Calu3 (cell line): ENCODE measurements at regions not wholly inside any gene's neighbourhood (a gene's known extent, or its start where the extent isn't known, plus 50 kb on each side); places are given as distances from the start of the nearest gene placed in this dataset.
"Not testable (repeated sequence)": the region's sequence is repeated elsewhere in the genome, so short reads cannot be mapped to it uniquely, and the experiment has no call there.

Source experiments
- BruUV-seq: library from RNA; stranded (reverse); fragments of 400-500 nt; replicated peaks from 2 replicates; lab custom pipeline; 2021; lab: Mats Ljungman, UMichigan
- CTCF ChIA-PET: fragments of 300-600 bp; sonication (Branson Sonifier 250); formaldehyde crosslinking; loops from one replicate; lab custom pipeline; 2022; ENCODE audit warnings: antibody characterized with exemption; lab: Charles Lee
- DNase-seq: peaks from one replicate; pipeline ENCODE4 v3.0.0; 2022
- H3K27ac Mint-ChIP-seq: one replicate; pipeline ENCODE4 v1.8.0; 2022; ENCODE audit warnings: mixed read lengths; ENCODE audit not compliant: unreplicated experiment
- H3K27me3 Mint-ChIP-seq: one replicate; pipeline ENCODE4 v1.8.0; 2022; ENCODE audit warnings: mixed read lengths; ENCODE audit not compliant: unreplicated experiment
- H3K36me3 Mint-ChIP-seq: one replicate; pipeline ENCODE4 v1.8.0; 2022; ENCODE audit warnings: mild to moderate bottlenecking, moderate library complexity, mixed read lengths; ENCODE audit not compliant: insufficient read depth, unreplicated experiment
- H3K4me1 Mint-ChIP-seq: one replicate; pipeline ENCODE4 v1.8.0; 2022; ENCODE audit warnings: mild to moderate bottlenecking, low read depth, mixed read lengths; ENCODE audit not compliant: unreplicated experiment
- H3K4me3 Mint-ChIP-seq: one replicate; pipeline ENCODE4 v1.8.0; 2022; ENCODE audit warnings: mild to moderate bottlenecking, low read depth, moderate library complexity, mixed read lengths; ENCODE audit not compliant: unreplicated experiment
- H3K9me3 Mint-ChIP-seq: one replicate; pipeline ENCODE4 v1.8.0; 2022; ENCODE audit warnings: low read depth, mixed read lengths; ENCODE audit not compliant: unreplicated experiment
- intact Hi-C: fragments of 100-400 bp; cut with micrococcal nuclease; formaldehyde crosslinking; loops from one replicate; pipeline ENCODE4 v1.10.0; 2022; ENCODE audit not compliant: unreplicated experiment
- TF ChIP-seq, protein P1 (sequence below): fragments of 200-600 bp; IDR thresholded peaks from one replicate; pipeline ENCODE4 v1.8.0; 2022; ENCODE audit warnings: antibody characterized with exemption; ENCODE audit not compliant: unreplicated experiment

GRCh38 chr18:3347286-3347803 lies 85.4 kb downstream of the MYL12B start:
- CTCF ChIA-PET = no interaction called here
- Mint-ChIP-seq H3K36me3 (no peaks in the 10 kb centered on the region), H3K4me3 (no peak overlapping the region), H3K4me1 (no peaks in the 10 kb centered on the region), H3K9me3 (no peaks in the 10 kb centered on the region), H3K27ac (no peak overlapping the region), H3K27me3 (no peaks in the 10 kb centered on the region)
- BruUV-seq = no TSS peak
- no peak for DNase-seq
- intact Hi-C loops = no loop called here
- TF ChIP-seq, protein P1, sequence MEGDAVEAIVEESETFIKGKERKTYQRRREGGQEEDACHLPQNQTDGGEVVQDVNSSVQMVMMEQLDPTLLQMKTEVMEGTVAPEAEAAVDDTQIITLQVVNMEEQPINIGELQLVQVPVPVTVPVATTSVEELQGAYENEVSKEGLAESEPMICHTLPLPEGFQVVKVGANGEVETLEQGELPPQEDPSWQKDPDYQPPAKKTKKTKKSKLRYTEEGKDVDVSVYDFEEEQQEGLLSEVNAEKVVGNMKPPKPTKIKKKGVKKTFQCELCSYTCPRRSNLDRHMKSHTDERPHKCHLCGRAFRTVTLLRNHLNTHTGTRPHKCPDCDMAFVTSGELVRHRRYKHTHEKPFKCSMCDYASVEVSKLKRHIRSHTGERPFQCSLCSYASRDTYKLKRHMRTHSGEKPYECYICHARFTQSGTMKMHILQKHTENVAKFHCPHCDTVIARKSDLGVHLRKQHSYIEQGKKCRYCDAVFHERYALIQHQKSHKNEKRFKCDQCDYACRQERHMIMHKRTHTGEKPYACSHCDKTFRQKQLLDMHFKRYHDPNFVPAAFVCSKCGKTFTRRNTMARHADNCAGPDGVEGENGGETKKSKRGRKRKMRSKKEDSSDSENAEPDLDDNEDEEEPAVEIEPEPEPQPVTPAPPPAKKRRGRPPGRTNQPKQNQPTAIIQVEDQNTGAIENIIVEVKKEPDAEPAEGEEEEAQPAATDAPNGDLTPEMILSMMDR = no peak

DNA sequence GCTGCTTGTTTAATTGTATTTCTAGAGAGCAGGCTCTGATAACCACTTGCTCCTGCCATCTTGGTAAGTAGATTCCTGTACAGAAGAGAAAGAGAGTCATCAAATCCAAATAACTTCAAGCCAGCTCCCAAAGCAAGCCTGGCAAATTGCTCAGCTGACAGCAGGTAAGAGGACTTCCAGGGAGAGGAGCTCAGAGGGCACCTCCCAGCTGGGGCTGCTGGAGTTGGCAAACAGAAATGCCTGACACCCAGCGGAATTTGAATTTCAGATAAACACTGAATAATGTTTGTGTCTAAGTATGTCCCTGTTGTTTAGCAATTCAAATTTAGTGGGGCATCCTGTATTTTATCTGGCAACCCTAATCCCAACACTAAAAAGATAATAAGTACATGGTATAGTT lies 86.2 kb downstream of the MYL12B start:
- H3K9me3 Mint-ChIP-seq = no peaks in the 10 kb centered on the region
- H3K27ac Mint-ChIP-seq = no peak overlapping the region
- H3K27me3 Mint-ChIP-seq = no peaks in the 10 kb centered on the region
- H3K4me3 Mint-ChIP-seq = no peak overlapping the region
- CTCF ChIA-PET = no interaction called here
- TF ChIP-seq, protein P1 = no peak
- no peak for DNase-seq
- intact Hi-C loops = no loop called here
- H3K4me1 Mint-ChIP-seq = no peaks in the 10 kb centered on the region
- H3K36me3 Mint-ChIP-seq = no peaks in the 10 kb centered on the region
- no TSS peak for BruUV-seq

GRCh38 chr18:3349046-3349841 lies 87.3 kb downstream of the MYL12B start:
- H3K27ac Mint-ChIP-seq, H3K9me3 Mint-ChIP-seq, CTCF ChIA-PET, H3K4me1 Mint-ChIP-seq, H3K36me3 Mint-ChIP-seq, H3K4me3 Mint-ChIP-seq, H3K27me3 Mint-ChIP-seq, DNase-seq, intact Hi-C loops, BruUV-seq: not testable (repeated sequence)

GRCh38 chr18:3350021-3350420 lies 88.1 kb downstream of the MYL12B start:
- H3K4me3 Mint-ChIP-seq = no peak overlapping the region
- H3K4me1 Mint-ChIP-seq = no peaks in the 10 kb centered on the region
- H3K27ac Mint-ChIP-seq = no peak overlapping the region
- no peak for DNase-seq
- H3K9me3 Mint-ChIP-seq = no peaks in the 10 kb centered on the region
- TF ChIP-seq, protein P1 = no peak
- H3K27me3 Mint-ChIP-seq = no peaks in the 10 kb centered on the region
- no TSS peak for BruUV-seq
- intact Hi-C loops = no loop called here
- H3K36me3 Mint-ChIP-seq = no peaks in the 10 kb centered on the region
- CTCF ChIA-PET = no interaction called here
